CD14-positive monocyte (primary cell): ENCODE measurements at regions not wholly inside any gene's neighbourhood (a gene's known extent, or its start where the extent isn't known, plus 50 kb on each side); places are given as distances from the start of the nearest gene placed in this dataset.

Experiments
- DNase-seq, 3 donors: peaks; one replicate each; pipeline ENCODE4 v3.0.0-alpha.2; 2011 to 2022
- H2AFZ ChIP-seq: 2 replicates; pipeline ENCODE4 v1.6.0; 2012; ENCODE audit warnings: mild to moderate bottlenecking, low read depth, low read length, inconsistent platforms; ENCODE audit not compliant: insufficient read depth, poor library complexity, severe bottlenecking
- H3K27ac ChIP-seq, 2 donors: 1 replicate in 1 of 2; 2 replicates in 1 of 2; pipeline ENCODE4 v1.5.1; 2012 to 2013; ENCODE audit warnings: low read length in 2 of 2, control low read depth in 1 of 2, inconsistent platforms in 1 of 2, low read depth in 1 of 2, mild to moderate bottlenecking in 1 of 2
- H3K27me3 ChIP-seq, 2 donors: one replicate each; pipeline versions ENCODE4 v1.6.0 to v1.6.1; 2011 to 2013; ENCODE audit warnings: low read length in 2 of 2; ENCODE audit not compliant: control insufficient read depth in 2 of 2, insufficient read depth in 2 of 2
- H3K36me3 ChIP-seq, 2 donors: replicated peaks in 1 of 2; 1 replicate in 1 of 2; 2 replicates in 1 of 2; pipeline versions ENCODE4 v1.5.1 to v1.6.1; 2012 to 2013; ENCODE audit warnings: low read length in 2 of 2, control low read depth in 1 of 2, inconsistent platforms in 1 of 2, mild to moderate bottlenecking in 1 of 2; ENCODE audit not compliant: insufficient read depth in 2 of 2, control insufficient read depth in 1 of 2
- H3K4me1 ChIP-seq, 2 donors: 1 replicate in 1 of 2; 2 replicates in 1 of 2; pipeline versions ENCODE4 v1.5.1 to v1.6.1; 2012 to 2013; ENCODE audit warnings: low read length in 2 of 2, control low read depth in 1 of 2, inconsistent platforms in 1 of 2, mild to moderate bottlenecking in 1 of 2, moderate library complexity in 1 of 2; ENCODE audit not compliant: insufficient read depth in 2 of 2, control insufficient read depth in 1 of 2
- H3K4me2 ChIP-seq: replicated peaks from 2 replicates; pipeline ENCODE3; 2012; ENCODE audit warnings: low read length, moderate library complexity, mild to moderate bottlenecking; ENCODE audit not compliant: poor library complexity, severe bottlenecking; ENCODE audit errors: extremely low read depth
- H3K4me3 ChIP-seq, 3 experiments: fragments of 200-600 bp in 1 of 3; sonication (generic) in 1 of 3; replicated peaks in 1 of 3; 1 replicate in 2 of 3; 2 replicates in 1 of 3; pipeline ENCODE4 v1.5.1; 2011 to 2013; ENCODE audit warnings: low read length in 3 of 3, mild to moderate bottlenecking in 3 of 3, control low read depth in 2 of 3, low read depth in 2 of 3, inconsistent platforms in 1 of 3, moderate library complexity in 1 of 3
- H3K79me2 ChIP-seq: 2 replicates; pipeline ENCODE4 v1.6.0; 2012; ENCODE audit warnings: mild to moderate bottlenecking, control low read depth, inconsistent platforms, low read length, moderate library complexity; ENCODE audit not compliant: insufficient read depth
- H3K9ac ChIP-seq: 2 replicates; pipeline ENCODE4 v1.6.0; 2017; ENCODE audit warnings: low read length, mild to moderate bottlenecking; ENCODE audit not compliant: insufficient read depth, poor library complexity, severe bottlenecking
- H3K9me3 ChIP-seq, 2 donors: replicated peaks in 1 of 2; 1 replicate in 1 of 2; 2 replicates in 1 of 2; pipeline versions ENCODE4 v1.5.1 to v1.6.1; 2012 to 2013; ENCODE audit warnings: low read length in 2 of 2, control low read depth in 1 of 2; ENCODE audit not compliant: control insufficient read depth in 1 of 2, insufficient read depth in 1 of 2
- H4K20me1 ChIP-seq: 2 replicates; pipeline ENCODE4 v1.6.0; 2012; ENCODE audit warnings: mild to moderate bottlenecking, low read length, control low read depth, moderate library complexity; ENCODE audit not compliant: insufficient read depth
- H3K27ac Mint-ChIP-seq, 7 donors: one replicate each; pipeline ENCODE4 v1.8.0; 2020; ENCODE audit warnings: mild to moderate bottlenecking in 7 of 7, mixed read lengths in 7 of 7, moderate library complexity in 6 of 7, inconsistent platforms in 2 of 7
- H3K27me3 Mint-ChIP-seq, 3 donors: one replicate each; pipeline ENCODE4 v1.8.0; 2021 to 2022; ENCODE audit warnings: low read depth in 3 of 3, mild to moderate bottlenecking in 3 of 3, mixed read lengths in 3 of 3, moderate library complexity in 3 of 3, inconsistent platforms in 1 of 3
- H3K36me3 Mint-ChIP-seq, 2 donors: one replicate each; pipeline ENCODE4 v1.8.0; 2020; ENCODE audit warnings: mixed read lengths in 2 of 2, inconsistent platforms in 1 of 2, mild to moderate bottlenecking in 1 of 2
- H3K4me1 Mint-ChIP-seq: one replicate; pipeline ENCODE4 v1.8.0; 2020; ENCODE audit warnings: mild to moderate bottlenecking, mixed read lengths
- H3K4me3 Mint-ChIP-seq, 2 donors: one replicate each; pipeline ENCODE4 v1.8.0; 2020; ENCODE audit warnings: mild to moderate bottlenecking in 2 of 2, mixed read lengths in 2 of 2, moderate library complexity in 1 of 2
- H3K9me3 Mint-ChIP-seq, 7 donors: one replicate each; pipeline ENCODE4 v1.8.0; 2020 to 2022; ENCODE audit warnings: mixed read lengths in 7 of 7, mild to moderate bottlenecking in 6 of 7, moderate library complexity in 6 of 7, inconsistent platforms in 2 of 7
- CTCF ChIP-seq: fragments of 200-600 bp; IDR thresholded peaks from one replicate; pipeline ENCODE4 v1.8.0; 2022; ENCODE audit warnings: antibody characterized with exemption, mild to moderate bottlenecking
- WGBS: methylation state at CpG from one replicate; pipeline ENCODE4 v1.1.5; 2013; ENCODE audit warnings: missing lambda C conversion rate; ENCODE audit not compliant: insufficient coverage; 5-methylcytosine and 5-hydroxymethylcytosine counted together
- intact Hi-C, 2 donors: fragments of 100-400 bp; cut with micrococcal nuclease; formaldehyde crosslinking; loops; one replicate each; pipeline versions ENCODE4 v1.15.0 to v1.15.1; 2023

- WGBS = no CpG with 5 or more reads among the region's 3 CpGs
- Mint-ChIP-seq H3K36me3 (no peaks in the 10 kb centered on the region), H3K9me3 (no peaks in the 10 kb centered on the region), H3K27me3 (peaks cover 0 to 11% (median 3%) of the 10 kb centered on the region in 3 donors), H3K4me1 (peaks cover 2% of the 10 kb centered on the region), H3K27ac (no peak overlapping the region), H3K4me3 (no peak overlapping the region)
- Histone ChIP-seq H4K20me1 (no peaks in the 10 kb centered on the region), H2AFZ (no peak overlapping the region), H3K27ac (no peak overlapping the region), H3K36me3 (no peaks in the 10 kb centered on the region), H3K9ac (no peak overlapping the region), H3K4me2 (no peak overlapping the region), H3K27me3 (peaks cover 0 to 4% of the 10 kb centered on the region in 2 donors), H3K79me2 (no peaks in the 10 kb centered on the region), H3K4me1 (no peaks in the 10 kb centered on the region), H3K4me3 (no peak overlapping the region), H3K9me3 (no peaks in the 10 kb centered on the region)
- TF ChIP-seq CTCF = no peak
- DNase-seq = no peak
- intact Hi-C loops = no loop called here
These were observed 110.7 kb upstream of the ZNF507 start for GRCh38 chr19:32234663-32235217.

- peaks cover 2% of the 10 kb centered on the region for H3K4me1 Mint-ChIP-seq
- H3K36me3 Mint-ChIP-seq = no peaks in the 10 kb centered on the region
- Histone ChIP-seq H3K27ac (no peak overlapping the region), H4K20me1 (no peaks in the 10 kb centered on the region), H3K4me3 (no peak overlapping the region), H3K4me1 (no peaks in the 10 kb centered on the region), H3K79me2 (no peaks in the 10 kb centered on the region), H3K9me3 (no peaks in the 10 kb centered on the region), H3K4me2 (no peak overlapping the region), H3K36me3 (no peaks in the 10 kb centered on the region), H3K9ac (no peak overlapping the region), H3K27me3 (peaks cover 0 to 4% of the 10 kb centered on the region in 2 donors), H2AFZ (no peak overlapping the region)
- no peak for DNase-seq
- intact Hi-C loops = no loop called here
- TF ChIP-seq CTCF = no peak
- H3K9me3 Mint-ChIP-seq = no peaks in the 10 kb centered on the region
- H3K4me3 Mint-ChIP-seq = no peak overlapping the region
- no CpG with 5 or more reads among the region's 1 CpG for WGBS
- peaks cover 0 to 10% (median 2%) of the 10 kb centered on the region in 3 donors for H3K27me3 Mint-ChIP-seq
- H3K27ac Mint-ChIP-seq = no peak overlapping the region
These were observed 107.3 kb upstream of the ZNF507 start for GRCh38 chr19:32238076-32238475.
